Trophoblast cell (in vitro differentiated cells and primary cell): ENCODE measurements at regions not wholly inside any gene's neighbourhood (a gene's known extent, or its start where the extent isn't known, plus 50 kb on each side); places are given as distances from the start of the nearest gene placed in this dataset.

Experiments used
- DNase-seq, 2 donors: peaks; one replicate each; pipeline ENCODE4 v3.0.0-alpha.2; 2016
- H2AFZ ChIP-seq: 2 replicates; pipeline ENCODE4 v1.6.1; 2013; ENCODE audit warnings: low read length, moderate library complexity, mild to moderate bottlenecking; ENCODE audit not compliant: insufficient read depth, poor library complexity
- H2AK5ac ChIP-seq: 2 replicates; pipeline ENCODE4 v1.6.1; 2013; ENCODE audit warnings: mild to moderate bottlenecking, low read length
- H2BK120ac ChIP-seq: 2 replicates; pipeline ENCODE4 v1.6.1; 2013; ENCODE audit warnings: low read length, mild to moderate bottlenecking, moderate library complexity; ENCODE audit not compliant: insufficient read depth, poor library complexity
- H2BK12ac ChIP-seq: 2 replicates; pipeline ENCODE4 v1.6.1; 2013; ENCODE audit warnings: mild to moderate bottlenecking, low read length, moderate library complexity
- H2BK5ac ChIP-seq: 2 replicates; pipeline ENCODE4 v1.6.1; 2013; ENCODE audit warnings: low read length, low read depth, moderate library complexity, mild to moderate bottlenecking; ENCODE audit not compliant: poor library complexity
- H3K14ac ChIP-seq: 2 replicates; pipeline ENCODE4 v1.6.1; 2013; ENCODE audit warnings: mild to moderate bottlenecking, low read length
- H3K18ac ChIP-seq: 2 replicates; pipeline ENCODE4 v1.6.1; 2013; ENCODE audit warnings: mild to moderate bottlenecking, low read length
- H3K23ac ChIP-seq: 2 replicates; pipeline ENCODE4 v1.6.1; 2013; ENCODE audit warnings: low read length
- H3K27ac ChIP-seq: 2 replicates; pipeline ENCODE4 v1.5.1; 2013; ENCODE audit warnings: low read depth, mild to moderate bottlenecking, inconsistent platforms, low read length, moderate library complexity
- H3K27me3 ChIP-seq: 2 replicates; pipeline ENCODE4 v1.6.1; 2013; ENCODE audit warnings: inconsistent platforms, mild to moderate bottlenecking, low read length, moderate library complexity; ENCODE audit not compliant: insufficient read depth
- H3K36me3 ChIP-seq, 2 experiments: 1 replicate in 1 of 2; 2 replicates in 1 of 2; pipeline ENCODE4 v1.6.1; 2013; ENCODE audit warnings: low read length in 2 of 2, mild to moderate bottlenecking in 2 of 2, moderate library complexity in 1 of 2; ENCODE audit not compliant: insufficient read depth in 2 of 2, control insufficient read depth in 1 of 2
- H3K4ac ChIP-seq: 2 replicates; pipeline ENCODE4 v1.6.1; 2013; ENCODE audit warnings: low read depth, mild to moderate bottlenecking, low read length, moderate library complexity
- H3K4me1 ChIP-seq, 2 experiments: 1 replicate in 1 of 2; 2 replicates in 1 of 2; pipeline ENCODE4 v1.6.1; 2013; ENCODE audit warnings: low read length in 2 of 2, mild to moderate bottlenecking in 2 of 2, moderate library complexity in 1 of 2; ENCODE audit not compliant: insufficient read depth in 2 of 2, control insufficient read depth in 1 of 2
- H3K4me2 ChIP-seq: 2 replicates; pipeline ENCODE4 v1.6.1; 2013; ENCODE audit warnings: inconsistent platforms, mild to moderate bottlenecking, low read length, moderate library complexity
- H3K4me3 ChIP-seq: 2 replicates; pipeline ENCODE4 v1.5.1; 2013; ENCODE audit warnings: mild to moderate bottlenecking, low read depth, low read length, inconsistent platforms
- H3K79me1 ChIP-seq: one replicate; pipeline ENCODE4 v1.6.1; 2013; ENCODE audit warnings: low read length
- H3K79me2 ChIP-seq: 2 replicates; pipeline ENCODE4 v1.6.1; 2013; ENCODE audit warnings: low read length, mild to moderate bottlenecking; ENCODE audit not compliant: control insufficient read depth, insufficient read depth, poor library complexity
- H3K9ac ChIP-seq: 2 replicates; pipeline ENCODE4 v1.6.1; 2013; ENCODE audit warnings: mild to moderate bottlenecking, low read length
- H3K9me3 ChIP-seq: 2 replicates; pipeline ENCODE4 v1.6.1; 2013; ENCODE audit warnings: low read depth, mild to moderate bottlenecking, control low read depth, inconsistent platforms, low read length; ENCODE audit not compliant: insufficient read depth
- H4K12ac ChIP-seq: 2 replicates; pipeline ENCODE4 v1.6.1; 2013; ENCODE audit warnings: low read depth, mild to moderate bottlenecking, low read length, moderate library complexity
- H4K8ac ChIP-seq: 2 replicates; pipeline ENCODE4 v1.6.1; 2013; ENCODE audit warnings: low read depth, mild to moderate bottlenecking, low read length, moderate library complexity
- H4K91ac ChIP-seq: one replicate; pipeline ENCODE4 v1.6.1; 2013; ENCODE audit warnings: low read depth, mild to moderate bottlenecking, low read length, moderate library complexity
- WGBS: extraction: QIAGEN DNeasy Blood & Tissue Kit; methylation state at CpG from one replicate; pipeline ENCODE4 v1.1.7; 2013; ENCODE audit warnings: missing lambda C conversion rate; ENCODE audit not compliant: insufficient read length, insufficient coverage; ENCODE audit errors: extremely low coverage; 5-methylcytosine and 5-hydroxymethylcytosine counted together

DNA sequence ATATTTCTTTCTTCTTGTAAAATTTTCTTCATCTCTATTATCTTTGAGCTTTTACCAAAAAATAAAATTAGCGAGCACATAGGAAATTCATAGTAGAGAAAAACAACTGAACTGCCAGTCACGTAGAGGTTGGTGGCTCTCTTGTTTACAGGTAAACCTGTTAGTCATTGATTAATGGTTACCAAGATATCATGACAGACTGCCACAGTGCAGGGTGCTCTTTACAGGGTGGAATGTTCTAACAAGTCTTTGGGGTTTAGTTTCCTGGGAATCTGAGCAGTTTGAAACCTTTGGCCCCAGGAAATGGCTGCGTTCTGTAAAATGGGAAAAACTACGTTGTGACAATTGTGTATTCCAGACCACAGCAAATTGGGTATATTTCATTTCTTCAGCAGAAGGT, 407.3 kb upstream of the ADARB2 start:
- H3K9ac ChIP-seq: no peak overlapping the region
- no peaks in the 10 kb centered on the region for H3K36me3 ChIP-seq
- H3K4me1 ChIP-seq: no peaks in the 10 kb centered on the region
- no CpG with 5 or more reads among the region's 4 CpGs for WGBS
- no peak for DNase-seq
- no peak overlapping the region for H3K23ac ChIP-seq
- H2AK5ac ChIP-seq: no peak overlapping the region
- H3K4me2 ChIP-seq: no peak overlapping the region
- H3K4me3 ChIP-seq: no peak overlapping the region
- H3K14ac ChIP-seq: no peak overlapping the region
- H3K27ac ChIP-seq: no peak overlapping the region
- H2AFZ ChIP-seq: no peak overlapping the region
- H3K79me2 ChIP-seq: no peaks in the 10 kb centered on the region
- no peaks in the 10 kb centered on the region for H3K79me1 ChIP-seq
- no peak overlapping the region for H4K12ac ChIP-seq
- no peak overlapping the region for H2BK12ac ChIP-seq
- H4K8ac ChIP-seq: no peak overlapping the region
- no peaks in the 10 kb centered on the region for H3K27me3 ChIP-seq
- H3K4ac ChIP-seq: no peak overlapping the region
- no peak overlapping the region for H2BK5ac ChIP-seq
- H2BK120ac ChIP-seq: no peak overlapping the region
- H3K18ac ChIP-seq: no peak overlapping the region
- no peak overlapping the region for H4K91ac ChIP-seq
- H3K9me3 ChIP-seq: no peaks in the 10 kb centered on the region

DNA sequence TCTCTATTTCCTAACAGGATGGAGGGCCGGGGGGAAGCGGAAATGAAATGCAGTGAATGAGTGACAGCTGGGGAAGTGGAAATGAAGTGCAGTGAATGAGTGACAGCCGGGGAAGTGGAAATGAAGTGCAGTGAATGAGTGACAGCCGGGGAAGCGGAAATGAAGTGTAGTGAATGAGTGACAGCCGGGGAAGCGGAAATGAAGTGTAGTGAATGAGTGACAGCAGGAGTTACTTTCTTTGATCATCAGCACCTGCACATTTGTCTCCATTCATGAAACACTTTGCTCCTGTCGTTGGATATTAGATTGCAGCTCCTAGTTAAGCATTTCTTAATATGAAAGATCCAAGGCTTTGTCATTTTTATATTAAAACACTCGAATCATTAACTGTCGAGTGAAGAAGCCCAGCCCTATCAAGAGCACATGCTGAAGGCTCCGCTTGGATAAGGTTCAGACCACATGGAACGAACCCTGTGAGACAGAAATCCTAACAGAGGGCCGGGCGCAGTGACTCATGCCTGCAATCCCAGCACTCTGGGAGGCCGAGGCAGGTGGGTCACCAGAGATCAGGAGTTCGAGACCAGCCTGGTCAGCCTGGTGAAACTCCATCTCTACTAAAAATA, 406.0 kb upstream of the ADARB2 start:
- no peak overlapping the region for H3K4me2 ChIP-seq
- no peak overlapping the region for H3K23ac ChIP-seq
- no peak overlapping the region for H3K18ac ChIP-seq
- no peaks in the 10 kb centered on the region for H3K9me3 ChIP-seq
- no peaks in the 10 kb centered on the region for H3K36me3 ChIP-seq
- no peak overlapping the region for H3K14ac ChIP-seq
- no peaks in the 10 kb centered on the region for H3K79me2 ChIP-seq
- H3K4me3 ChIP-seq: no peak overlapping the region
- H3K27ac ChIP-seq: no peak overlapping the region
- H2AK5ac ChIP-seq: no peak overlapping the region
- H3K4me1 ChIP-seq: no peaks in the 10 kb centered on the region
- H3K27me3 ChIP-seq: no peaks in the 10 kb centered on the region
- H4K8ac ChIP-seq: no peak overlapping the region
- no peak overlapping the region for H3K9ac ChIP-seq
- H2BK120ac ChIP-seq: no peak overlapping the region
- no peak overlapping the region for H2BK12ac ChIP-seq
- no peak overlapping the region for H2BK5ac ChIP-seq
- H3K79me1 ChIP-seq: no peaks in the 10 kb centered on the region
- H3K4ac ChIP-seq: no peak overlapping the region
- no peak overlapping the region for H2AFZ ChIP-seq
- no peak for DNase-seq
- H4K12ac ChIP-seq: no peak overlapping the region
- WGBS: 100% methylated on average over 2 of the region's 16 CpGs
- no peak overlapping the region for H4K91ac ChIP-seq

DNA sequence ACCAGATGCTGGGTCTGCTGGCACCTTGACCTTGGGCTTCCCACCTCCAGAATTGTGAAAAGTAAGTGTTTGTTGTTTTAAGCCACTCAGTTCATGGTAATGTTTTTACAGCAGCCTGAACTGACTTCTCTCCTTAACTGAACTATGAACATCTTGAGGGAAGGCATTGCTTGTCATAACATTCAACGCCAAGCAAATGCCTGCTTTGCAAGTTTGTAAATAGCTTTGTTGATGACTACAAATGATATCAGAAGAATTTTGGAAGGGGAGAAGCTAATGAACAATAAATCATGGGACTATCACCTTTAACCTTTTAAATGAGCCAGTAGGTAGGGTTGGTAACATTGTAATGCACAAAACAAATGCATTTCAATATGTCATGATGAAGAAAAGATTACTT, 402.4 kb upstream of the ADARB2 start:
- H2AFZ ChIP-seq: no peak overlapping the region
- no peak overlapping the region for H2AK5ac ChIP-seq
- no peak overlapping the region for H3K9ac ChIP-seq
- no CpG with 5 or more reads among the region's 1 CpG for WGBS
- H3K27ac ChIP-seq: no peak overlapping the region
- H4K91ac ChIP-seq: no peak overlapping the region
- no peak overlapping the region for H2BK5ac ChIP-seq
- no peak overlapping the region for H2BK12ac ChIP-seq
- DNase-seq: no peak
- no peak overlapping the region for H3K4me3 ChIP-seq
- H3K79me1 ChIP-seq: no peaks in the 10 kb centered on the region
- H3K9me3 ChIP-seq: no peaks in the 10 kb centered on the region
- H3K27me3 ChIP-seq: no peaks in the 10 kb centered on the region
- no peak overlapping the region for H4K12ac ChIP-seq
- no peak overlapping the region for H3K14ac ChIP-seq
- no peak overlapping the region for H3K4me2 ChIP-seq
- no peak overlapping the region for H3K18ac ChIP-seq
- H4K8ac ChIP-seq: no peak overlapping the region
- H2BK120ac ChIP-seq: no peak overlapping the region
- no peak overlapping the region for H3K4ac ChIP-seq
- no peak overlapping the region for H3K23ac ChIP-seq
- H3K79me2 ChIP-seq: no peaks in the 10 kb centered on the region
- no peaks in the 10 kb centered on the region for H3K36me3 ChIP-seq
- H3K4me1 ChIP-seq: no peaks in the 10 kb centered on the region

DNA sequence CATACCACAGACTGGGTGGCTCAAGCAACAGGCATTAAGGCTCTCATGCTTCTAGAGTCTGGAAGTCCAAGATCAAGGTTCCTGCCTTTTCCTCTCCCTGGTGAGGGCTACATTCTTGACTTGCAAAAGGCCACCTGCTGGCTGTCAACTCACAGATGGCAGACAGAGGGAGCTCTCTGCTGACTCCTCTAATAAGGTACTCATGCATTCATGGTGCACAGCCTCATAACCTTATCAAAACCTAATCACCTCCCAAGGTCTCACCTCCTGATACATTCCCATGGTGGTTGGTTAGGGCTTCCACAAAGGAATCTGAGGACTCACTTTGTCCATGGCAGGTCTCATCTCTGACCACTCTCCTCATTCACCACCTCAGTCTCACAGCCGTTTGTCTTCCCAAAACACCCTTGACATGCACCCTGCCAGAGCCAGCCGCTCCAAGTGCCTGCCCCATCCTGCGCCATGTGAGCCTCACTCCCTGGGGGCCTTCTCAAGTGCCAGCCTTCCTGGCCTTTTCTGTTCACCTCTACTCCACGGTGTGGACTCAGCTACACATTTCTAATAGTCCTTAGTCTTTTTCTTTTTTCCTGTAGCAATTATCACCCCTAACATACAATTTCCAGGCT, 400.3 kb upstream of the ADARB2 start:
- no peak overlapping the region for H4K12ac ChIP-seq
- no peak overlapping the region for H2BK120ac ChIP-seq
- no peak for DNase-seq
- no peak overlapping the region for H3K4me2 ChIP-seq
- H3K18ac ChIP-seq: no peak overlapping the region
- no peak overlapping the region for H3K27ac ChIP-seq
- H3K36me3 ChIP-seq: no peaks in the 10 kb centered on the region
- no peak overlapping the region for H3K14ac ChIP-seq
- H2AFZ ChIP-seq: no peak overlapping the region
- H3K9me3 ChIP-seq: no peaks in the 10 kb centered on the region
- H3K4me1 ChIP-seq: no peaks in the 10 kb centered on the region
- no CpG with 5 or more reads among the region's 4 CpGs for WGBS
- H4K91ac ChIP-seq: no peak overlapping the region
- no peak overlapping the region for H3K4ac ChIP-seq
- H3K9ac ChIP-seq: no peak overlapping the region
- no peak overlapping the region for H4K8ac ChIP-seq
- no peak overlapping the region for H3K23ac ChIP-seq
- H3K79me1 ChIP-seq: no peaks in the 10 kb centered on the region
- H2BK5ac ChIP-seq: no peak overlapping the region
- H3K4me3 ChIP-seq: no peak overlapping the region
- no peak overlapping the region for H2AK5ac ChIP-seq
- H3K27me3 ChIP-seq: no peaks in the 10 kb centered on the region
- no peak overlapping the region for H2BK12ac ChIP-seq
- H3K79me2 ChIP-seq: no peaks in the 10 kb centered on the region
